ENCODE measurements at regions not wholly inside any gene's neighbourhood (a gene's known extent, or its start where the extent isn't known, plus 50 kb on each side); places are given as distances from the start of the nearest gene placed in this dataset.

- DNase-seq (ENCODE audit: low spot score): no peak
Measured at GRCh38 chr22:46066691-46067090, 83.6 kb upstream of the PPARA start.

- DNase-seq (ENCODE audit: low spot score): no peak
Measured at GRCh38 chr22:46067159-46068111, 82.9 kb upstream of the PPARA start.

DNA sequence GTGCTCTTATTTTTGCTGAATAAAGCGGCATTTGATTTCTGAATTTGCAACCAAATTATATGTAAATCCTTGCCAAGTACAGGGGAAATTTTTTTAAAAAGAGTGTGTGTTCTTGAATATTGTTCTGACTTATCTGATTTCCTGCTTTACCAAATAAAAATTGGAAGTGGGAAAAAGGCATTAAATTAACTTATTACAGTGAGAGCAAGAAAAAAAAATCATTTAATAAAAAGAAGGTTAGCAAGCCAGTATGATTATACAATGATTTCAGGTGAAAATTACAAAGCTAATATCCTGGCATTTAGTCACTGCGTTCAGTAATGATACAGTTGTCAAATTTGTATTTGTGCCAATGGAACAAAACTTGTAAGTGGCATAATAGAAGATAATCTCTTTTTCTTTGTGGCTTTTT lies 82.1 kb upstream of the PPARA start:
- no peak for DNase-seq (ENCODE audit: low spot score)

- no peak for DNase-seq (ENCODE audit: low spot score)
Measured at GRCh38 chr22:46068593-46069491, 81.5 kb upstream of the PPARA start.

- DNase-seq (ENCODE audit: low spot score): peak; percentile 64
Measured at GRCh38 chr22:46069521-46070214, 80.7 kb upstream of the PPARA start.

- DNase-seq (ENCODE audit: low spot score): peak; percentile 36
Measured at GRCh38 chr22:46070215-46070802, 80.0 kb upstream of the PPARA start.

- peak; percentile 34 for DNase-seq (ENCODE audit: low spot score)
Measured at GRCh38 chr22:46070803-46071450, 79.4 kb upstream of the PPARA start.

DNA sequence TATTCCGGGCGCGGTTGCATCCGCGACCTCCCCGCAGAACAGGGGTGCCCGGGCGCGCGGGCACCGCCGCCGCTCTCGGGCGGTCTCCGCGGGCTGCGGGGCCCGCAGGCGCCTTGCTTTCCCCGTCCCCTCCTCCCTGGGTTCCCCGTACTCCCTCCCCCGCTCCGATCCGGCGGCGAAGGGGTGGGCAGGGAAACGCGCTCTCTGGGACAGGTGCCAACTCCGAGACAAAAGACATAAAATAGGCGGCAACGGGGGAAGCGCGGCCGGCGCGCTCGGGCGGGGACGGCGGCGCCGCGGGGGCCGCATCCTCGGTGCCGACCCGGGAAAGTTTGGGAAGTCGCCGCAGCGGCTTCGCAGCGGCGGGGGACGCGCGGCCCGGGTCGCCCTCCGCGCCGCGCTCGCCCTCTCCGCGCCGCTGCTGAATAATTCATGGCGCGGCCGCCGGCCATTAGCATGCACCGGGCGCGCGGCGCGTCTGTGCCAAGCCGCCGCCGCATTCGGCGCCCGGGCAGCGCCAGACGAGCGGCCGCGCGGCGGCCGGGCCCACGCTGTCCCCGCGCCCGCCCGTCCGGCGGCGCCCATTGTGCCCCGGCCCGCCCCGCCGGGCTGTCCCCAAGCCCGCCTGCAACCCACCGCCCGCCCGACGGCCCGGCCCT lies 78.7 kb upstream of the PPARA start:
- peak; percentile 38 for DNase-seq (ENCODE audit: low spot score)

DNA sequence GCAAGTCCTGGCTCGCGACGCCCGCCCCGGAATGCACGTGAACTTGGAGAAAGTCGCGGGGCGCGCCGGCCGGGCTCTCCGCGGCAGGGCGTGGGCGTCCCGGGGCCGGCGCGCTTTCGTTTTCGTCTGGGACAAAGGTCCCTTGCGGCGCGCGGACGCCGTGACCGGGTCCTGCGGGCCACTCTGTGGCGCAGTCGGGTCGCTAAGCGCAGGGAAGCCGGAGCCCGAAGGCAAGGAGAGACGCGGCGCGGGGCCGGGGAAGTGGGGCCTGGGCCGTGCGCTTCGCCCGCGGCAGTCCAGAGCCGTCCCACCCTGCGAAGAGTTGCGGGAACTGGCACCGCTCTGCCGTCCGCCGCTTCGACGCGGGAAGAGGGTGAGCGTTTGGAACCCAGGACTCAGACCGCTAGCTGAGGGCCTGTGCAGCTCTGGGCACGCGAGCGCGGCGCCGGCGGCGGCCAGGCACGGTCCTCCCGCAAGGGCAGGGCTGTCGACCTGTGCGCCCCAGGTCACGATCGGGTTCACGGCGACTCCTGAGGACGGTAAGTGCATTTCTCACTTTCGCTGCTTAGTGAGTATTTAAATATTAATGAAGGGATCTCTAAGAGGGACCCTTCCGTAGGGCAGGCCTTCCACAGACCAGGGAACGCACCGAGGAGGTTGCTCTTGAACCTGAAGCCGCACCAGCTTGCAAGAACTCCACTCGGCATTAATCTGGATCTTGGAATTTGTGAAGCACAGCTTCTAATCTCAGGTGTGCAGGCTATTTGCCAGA lies 78.0 kb upstream of the PPARA start:
- peak; percentile 31 for DNase-seq (ENCODE audit: low spot score)

- no peak for DNase-seq (ENCODE audit: low spot score)
Measured at GRCh38 chr22:46072981-46073682, 77.2 kb upstream of the PPARA start.

DNA sequence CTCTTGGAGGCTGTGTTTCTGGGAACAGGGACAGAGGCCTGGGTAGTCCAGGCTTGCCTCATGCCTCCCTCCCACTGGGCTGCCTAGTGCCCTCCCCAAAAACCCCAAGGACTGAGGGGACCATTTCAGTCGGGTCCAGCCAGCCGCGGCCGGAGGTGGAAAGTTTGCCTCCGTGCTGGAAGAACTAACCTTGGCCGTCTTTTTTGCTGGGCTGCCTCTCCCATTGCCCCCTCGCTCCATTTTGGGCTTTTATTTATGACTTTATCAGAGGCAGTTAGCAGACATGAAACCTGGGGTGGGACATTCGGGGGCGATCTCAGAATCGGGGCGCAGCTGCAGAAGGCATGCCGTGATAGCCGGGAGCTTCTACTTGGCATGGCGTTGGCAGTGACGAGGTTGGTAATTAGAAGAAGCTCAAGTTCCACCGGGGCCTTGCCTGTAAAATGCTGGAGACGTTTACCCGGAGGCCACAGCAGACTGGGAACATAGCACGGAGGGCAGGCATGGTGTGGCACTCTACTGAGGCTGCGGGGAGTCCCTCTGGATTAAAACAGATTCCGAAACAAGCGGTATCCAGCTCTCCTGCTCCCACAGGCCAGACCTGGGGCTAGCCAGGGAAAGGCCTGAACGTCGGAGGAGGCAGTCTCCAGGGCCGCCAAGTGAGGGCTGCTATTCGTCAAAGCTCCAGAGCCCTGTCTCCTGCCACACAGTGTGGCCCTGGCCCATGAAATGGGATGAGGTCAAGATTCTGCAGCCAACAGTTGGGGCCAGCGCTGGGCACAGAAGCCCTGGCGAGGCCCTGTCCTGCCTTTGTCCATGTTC lies 76.4 kb upstream of the PPARA start:
- DNase-seq (ENCODE audit: low spot score): no peak

DNA sequence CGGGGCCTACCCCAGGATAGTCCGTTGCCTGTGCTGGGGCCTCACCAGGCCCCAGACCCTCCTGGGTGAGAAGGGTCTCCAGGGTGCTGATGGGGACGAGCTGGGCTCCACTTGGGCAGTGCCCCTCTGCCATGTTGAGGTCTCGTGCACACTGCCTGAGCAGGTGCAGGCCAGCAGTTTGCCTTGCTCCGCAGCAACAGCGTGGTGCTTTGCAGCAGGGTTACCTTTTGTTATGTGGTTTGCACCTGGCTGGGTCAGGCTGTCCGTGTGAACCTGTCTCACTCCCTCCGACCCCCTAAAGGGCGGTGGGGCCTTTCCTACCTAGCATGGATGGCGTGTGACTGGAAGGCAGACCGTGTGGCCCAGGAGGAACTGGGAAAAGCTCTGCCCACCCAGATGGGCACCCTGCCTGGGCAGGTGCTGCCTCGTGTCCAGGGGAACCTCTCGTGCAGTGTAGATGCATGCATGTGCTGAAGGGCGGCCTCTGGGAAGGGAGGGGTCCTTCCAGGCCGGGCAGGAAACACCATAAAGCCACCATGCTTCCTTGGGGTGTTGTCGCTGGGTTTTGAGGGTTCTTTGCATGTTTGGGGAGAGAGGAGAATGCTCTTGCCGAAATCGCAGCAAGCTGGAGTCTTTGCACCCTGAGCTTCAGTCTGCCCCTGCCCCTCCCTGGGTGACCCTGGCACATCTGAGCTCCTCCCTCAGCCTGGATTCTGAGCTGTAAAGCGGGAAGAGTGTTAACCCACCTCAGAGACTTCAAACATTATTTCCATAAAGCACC lies 75.4 kb upstream of the PPARA start:
- no peak for DNase-seq (ENCODE audit: low spot score)

DNA sequence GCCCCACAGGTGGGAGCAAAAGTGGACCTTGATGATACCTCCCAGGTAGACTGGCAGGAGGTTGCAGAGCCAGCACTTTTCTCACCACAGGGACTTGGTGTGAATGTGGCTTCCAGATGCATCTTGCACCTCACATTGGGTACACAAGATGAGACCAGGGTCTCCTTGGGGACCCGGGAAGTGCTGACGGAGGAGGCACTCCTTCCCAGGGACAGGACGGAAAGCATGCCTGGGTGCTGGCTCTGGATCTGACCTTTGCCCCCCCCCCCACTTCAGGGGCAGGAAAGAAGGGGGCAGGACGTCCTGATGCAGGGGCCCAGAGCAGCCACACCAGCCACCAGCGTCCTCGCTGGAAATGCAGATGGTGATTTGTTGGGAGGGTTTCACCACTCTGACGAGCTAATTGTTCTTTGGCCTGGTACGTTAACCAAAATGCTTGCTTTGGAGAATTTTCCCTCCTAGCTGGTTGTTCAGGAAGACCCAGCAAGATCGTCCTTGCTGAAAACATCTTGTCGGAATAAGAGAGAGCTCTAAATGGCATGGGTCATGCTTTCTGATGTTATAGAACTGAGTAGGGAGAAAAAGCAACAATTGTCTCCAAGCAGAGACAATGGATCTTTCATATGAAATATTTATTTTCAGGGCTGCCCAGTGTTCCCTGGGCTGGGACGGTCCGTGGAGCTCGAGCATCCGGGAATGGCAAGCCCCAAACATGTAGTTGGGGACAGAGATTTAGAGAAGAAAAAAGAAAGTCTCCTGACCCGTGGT lies 74.4 kb upstream of the PPARA start:
- no peak for DNase-seq (ENCODE audit: low spot score)

- no peak for DNase-seq (ENCODE audit: low spot score)
Measured at GRCh38 chr22:46076651-46077339, 73.5 kb upstream of the PPARA start.

DNA sequence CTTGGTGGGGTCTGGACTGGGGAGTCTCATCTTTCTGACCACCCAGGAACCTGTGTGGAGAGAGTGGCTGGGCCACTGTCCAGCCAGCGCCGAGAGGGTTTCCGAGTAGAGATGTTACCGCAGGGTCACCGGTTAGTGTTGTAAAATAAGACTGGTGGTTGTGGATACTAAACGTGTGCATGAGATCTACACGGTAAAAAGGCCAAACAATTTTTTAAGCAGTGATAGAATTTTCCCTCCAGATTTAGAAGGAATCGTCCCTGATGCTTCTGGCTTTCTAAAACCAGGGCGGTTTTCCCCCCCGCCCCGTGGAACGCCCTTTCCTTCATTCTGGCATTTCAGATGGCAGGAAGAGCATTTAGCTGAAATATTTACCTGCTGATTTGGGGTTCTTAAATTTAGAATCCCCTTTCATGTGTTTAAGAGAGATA lies 72.6 kb upstream of the PPARA start:
- DNase-seq (ENCODE audit: low spot score): no peak
